Stimulated activated CD4-positive, alpha-beta T cell treated with anti-CD3 and anti-CD28 coated beads, Interleukin-15, amount 100 ng/mL, for 24 hours (primary cell): ENCODE measurements at regions not wholly inside any gene's neighbourhood (a gene's known extent, or its start where the extent isn't known, plus 50 kb on each side); places are given as distances from the start of the nearest gene placed in this dataset.
"Not testable (repeated sequence)": the region's sequence is repeated elsewhere in the genome, so short reads cannot be mapped to it uniquely, and the experiment has no call there.

Experiments used
- DNase-seq: peaks from one replicate; pipeline ENCODE4 v3.0.0-alpha.2; 2020

DNA sequence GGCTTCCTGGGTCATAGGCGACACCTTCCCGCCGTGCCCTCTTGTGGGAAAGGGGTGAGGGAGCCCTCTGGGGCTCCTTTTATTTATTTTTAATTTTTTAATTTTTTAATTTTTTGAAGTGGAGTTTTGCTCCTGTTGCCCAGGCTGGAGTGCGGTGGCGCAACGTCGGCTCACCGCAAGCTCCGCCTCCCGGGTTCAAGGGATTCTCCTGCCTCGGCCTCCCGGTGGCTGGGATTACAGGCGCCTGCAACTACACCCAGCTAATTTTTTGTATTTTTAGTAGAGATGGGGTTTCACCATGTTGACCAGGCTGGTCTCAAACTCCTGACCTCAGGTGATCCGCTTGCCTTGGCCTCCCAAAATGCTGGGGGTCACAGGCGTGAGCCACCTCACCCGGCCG, 49.9 kb upstream of the ELFN1 start:
- DNase-seq, result not testable (repeated sequence)

DNA sequence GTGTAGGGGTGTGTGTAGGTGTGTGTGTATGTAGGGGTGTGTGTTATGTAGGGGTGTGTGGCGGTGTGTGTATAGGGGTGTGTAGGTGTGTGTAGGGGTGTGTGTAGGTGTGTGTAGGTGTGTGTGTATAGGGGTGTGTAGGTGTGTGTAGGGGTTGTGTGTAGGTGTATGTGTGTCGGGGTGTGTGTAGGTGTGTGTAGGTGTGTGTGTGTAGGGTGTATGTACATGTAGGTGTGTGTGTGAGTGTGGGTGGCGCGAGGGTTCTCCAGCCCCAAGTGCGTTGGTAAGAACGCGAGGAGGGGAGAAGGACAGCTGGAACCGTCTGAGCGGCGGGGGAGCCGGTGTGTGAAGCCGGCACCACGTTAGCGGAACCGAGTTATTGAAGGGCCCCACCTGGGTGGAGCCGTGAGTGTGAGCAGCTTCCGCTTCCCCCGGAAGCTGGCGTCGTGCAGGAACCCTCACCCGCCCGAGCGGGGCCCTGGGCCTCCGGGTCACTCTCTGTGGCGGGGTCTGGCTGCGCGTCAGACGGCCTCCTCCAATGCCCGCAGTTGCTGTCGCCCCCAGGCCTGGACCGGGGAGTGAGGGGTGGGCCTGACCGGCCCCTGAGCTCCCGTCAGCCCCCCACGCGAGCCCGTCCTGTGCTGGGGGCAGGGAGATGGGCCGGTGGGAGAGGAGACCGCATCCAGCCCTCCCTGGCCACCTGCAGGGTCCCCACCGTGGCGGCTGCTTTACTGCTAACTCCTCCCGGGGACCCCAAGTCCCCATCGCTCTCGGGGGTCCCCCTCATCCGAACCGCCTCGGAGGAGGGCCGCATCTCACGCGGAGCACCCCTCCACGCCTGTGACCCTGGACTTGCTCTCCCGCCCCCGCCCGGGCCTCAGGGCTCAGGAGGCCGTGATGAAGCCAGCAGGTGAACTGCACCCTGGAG, 49.6 kb upstream of the PSMG3 start:
- DNase-seq, result peak; percentile 4
